HG03175 (cell line): ENCODE measurements at regions not wholly inside any gene's neighbourhood (a gene's known extent, or its start where the extent isn't known, plus 50 kb on each side); places are given as distances from the start of the nearest gene placed in this dataset.
"Not testable (repeated sequence)": the region's sequence is repeated elsewhere in the genome, so short reads cannot be mapped to it uniquely, and the experiment has no call there.

Experiments
- ATAC-seq: cut with Tn5 transposase; IDR thresholded peaks from one replicate; pipeline ENCODE4 v1.9.1; 2021; ENCODE audit warnings: mild to moderate bottlenecking, moderate library complexity; ENCODE audit not compliant: unreplicated experiment

- ATAC-seq: not testable (repeated sequence)
Observed at GRCh38 chr6:71832110-71832764, 54.1 kb upstream of the RIMS1 start.
